GM12878 (cell line): ENCODE measurements at regions not wholly inside any gene's neighbourhood (a gene's known extent, or its start where the extent isn't known, plus 50 kb on each side); places are given as distances from the start of the nearest gene placed in this dataset.

Experiments used
- ATAC-seq: fragments of 200-7000 bp; cut with Tn5 transposase; 3 replicates; pipeline ENCODE4 v1.9.1; 2020; ENCODE audit warnings: mild to moderate bottlenecking, moderate library complexity
- BruUV-seq: library from RNA; stranded (reverse); fragments of 400-500 nt; replicated peaks from 2 replicates; lab custom pipeline; 2021; lab: Mats Ljungman, UMichigan
- CTCF ChIA-PET: fragments of 300-600 bp; sonication (Branson Sonifier 250); formaldehyde crosslinking; extraction: SDS; loops from one replicate; lab custom pipeline; 2021; ENCODE audit warnings: inconsistent platforms; lab: Yijun Ruan, JAX
- POLR2A ChIA-PET: fragments of 350-600 bp; formaldehyde crosslinking; extraction: SDS; loops from one replicate; lab custom pipeline; 2021; ENCODE audit warnings: inconsistent platforms; lab: Charles Lee
- RAD21 ChIA-PET: fragments of 300-600 bp; sonication (Branson Sonifier 250); formaldehyde crosslinking; loops from one replicate; lab custom pipeline; 2023; ENCODE audit warnings: antibody characterized with exemption; ENCODE audit not compliant: unreplicated experiment; lab: Charles Lee
- SMC1A ChIA-PET: fragments of 300-600 bp; sonication (Branson Sonifier 250); formaldehyde crosslinking; loops from one replicate; lab custom pipeline; 2023; ENCODE audit not compliant: unreplicated experiment, uncharacterized antibody; lab: Charles Lee
- DNase-seq: peaks from one replicate; pipeline ENCODE4 v3.0.0-alpha.2; 2011; ENCODE audit warnings: low read depth, low spot score
- FAIRE-seq: peaks from 3 replicates; lab custom pipeline; 2011; peaks lifted over from hg19 to GRCh38; lab: Jason Lieb, UNC
- H2AFZ ChIP-seq: 2 replicates; pipeline ENCODE4 v1.6.0; 2011; ENCODE audit warnings: low read depth, low read length, control low read depth; ENCODE audit not compliant: control insufficient read depth
- H3K27ac ChIP-seq: 2 replicates; pipeline ENCODE4 v1.5.1; 2011; ENCODE audit warnings: control low read depth; ENCODE audit not compliant: control insufficient read depth, insufficient read depth
- H3K27me3 ChIP-seq, 2 experiments: replicated peaks in 1 of 2; 2 replicates each; pipeline versions ENCODE4 v1.6.0 to v1.6.1; 2011; ENCODE audit warnings: low read length in 1 of 2; ENCODE audit not compliant: control insufficient read depth in 2 of 2, insufficient read depth in 2 of 2
- H3K36me3 ChIP-seq, 2 experiments: 2 replicates each; pipeline ENCODE4 v1.5.1; 2011; ENCODE audit warnings: low read length in 1 of 2; ENCODE audit not compliant: control insufficient read depth in 2 of 2, insufficient read depth in 2 of 2
- H3K4me1 ChIP-seq: 2 replicates; pipeline ENCODE4 v1.6.1; 2011; ENCODE audit warnings: mild to moderate bottlenecking, low read length, moderate library complexity, mixed read lengths; ENCODE audit not compliant: control insufficient read depth, insufficient read depth
- H3K4me2 ChIP-seq: 2 replicates; pipeline ENCODE4 v1.6.0; 2011; ENCODE audit warnings: control low read depth; ENCODE audit not compliant: control insufficient read depth, insufficient read depth
- H3K4me3 ChIP-seq: fragments of 200-600 bp; sonication (generic); 2 replicates; pipeline ENCODE4 v1.5.1; 2016
- H3K79me2 ChIP-seq: 2 replicates; pipeline ENCODE4 v1.6.0; 2011; ENCODE audit warnings: low read length; ENCODE audit not compliant: control insufficient read depth, insufficient read depth
- H3K9ac ChIP-seq: 2 replicates; pipeline ENCODE4 v1.8.0; 2011; ENCODE audit warnings: low read length, control low read depth, mixed read lengths; ENCODE audit not compliant: control insufficient read depth, insufficient read depth
- H3K9me3 ChIP-seq: replicated peaks from 3 replicates; pipeline ENCODE4 v1.5.1; 2011; ENCODE audit warnings: mild to moderate bottlenecking, low read length; ENCODE audit not compliant: control insufficient read depth, insufficient read depth
- H4K20me1 ChIP-seq: 2 replicates; pipeline ENCODE4 v1.6.0; 2011; ENCODE audit not compliant: control insufficient read depth, insufficient read depth
- CBX5 ChIP-seq: sonication (generic); IDR thresholded peaks from 2 replicates; pipeline ENCODE4 v1.6.1; 2016; ENCODE audit warnings: low read depth, moderate library complexity, mild to moderate bottlenecking, inconsistent platforms
- CREM ChIP-seq: IDR thresholded peaks from 2 replicates; pipeline ENCODE4 v1.6.1; 2014; ENCODE audit warnings: antibody characterized with exemption, low read depth
- HDAC6 ChIP-seq: fragments of 200-600 bp; sonication (generic); IDR thresholded peaks from one replicate; pipeline ENCODE4 v1.8.0; 2017; ENCODE audit warnings: antibody characterized with exemption; ENCODE audit not compliant: unreplicated experiment
- JUNB ChIP-seq: IDR thresholded peaks from 2 replicates; pipeline ENCODE4 v1.6.1; 2016; ENCODE audit warnings: antibody characterized with exemption, mild to moderate bottlenecking
- MEF2B ChIP-seq: fragments of 450-650 bp; IDR thresholded peaks from 2 replicates; pipeline ENCODE4 v1.6.1; 2018; ENCODE audit warnings: mild to moderate bottlenecking, moderate library complexity; ENCODE audit not compliant: partially characterized antibody, poor library complexity, severe bottlenecking
- MTA3 ChIP-seq: IDR thresholded peaks from 2 replicates; pipeline ENCODE4 v1.6.1; 2012; ENCODE audit warnings: low read length, inconsistent platforms, borderline replicate concordance
- NFXL1 ChIP-seq: fragments of 450-650 bp; IDR thresholded peaks from 2 replicates; pipeline ENCODE4 v1.6.1; 2017; ENCODE audit warnings: antibody characterized with exemption, mild to moderate bottlenecking, borderline replicate concordance
- NR2F1 ChIP-seq: fragments of 450-650 bp; conservative IDR thresholded peaks from 2 replicates; pipeline ENCODE4 v1.6.1; 2017; ENCODE audit warnings: mild to moderate bottlenecking
- PAX8 ChIP-seq: fragments of 450-650 bp; IDR thresholded peaks from 2 replicates; pipeline ENCODE4 v1.6.1; 2017; ENCODE audit warnings: mild to moderate bottlenecking, moderate library complexity
- POLR2AphosphoS2 ChIP-seq: IDR thresholded peaks from 2 replicates; pipeline ENCODE4 v1.6.1; 2011; ENCODE audit warnings: low read depth, mild to moderate bottlenecking, low read length, improper control_type of control experiment, moderate library complexity
- TCF3 ChIP-seq: IDR thresholded peaks from 2 replicates; pipeline ENCODE4 v1.6.1; 2012; ENCODE audit warnings: low read depth, mild to moderate bottlenecking, low read length, borderline replicate concordance; ENCODE audit not compliant: insufficient read depth
- WGBS: methylation state at CpG from one replicate; pipeline ENCODE4 v1.1.6; 2016; ENCODE audit warnings: low lambda C conversion rate; ENCODE audit not compliant: insufficient replicate concordance, insufficient coverage; ENCODE audit errors: missing lambda C conversion rate; 5-methylcytosine and 5-hydroxymethylcytosine counted together
- in situ Hi-C: fragments of 300-500 bp; cut with MboI; formaldehyde crosslinking; loops from 9 replicates; pipeline ENCODE4 v1.14.3; 2018; ENCODE audit warnings: mixed read lengths
- intact Hi-C: fragments of 100-400 bp; cut with micrococcal nuclease; formaldehyde crosslinking; loops from one replicate; pipeline ENCODE4 v1.14.2; 2022; ENCODE audit not compliant: unreplicated experiment
- TF ChIP-seq, protein P1 (sequence below): fragments of 450-650 bp; IDR thresholded peaks from 2 replicates; pipeline ENCODE4 v1.6.1; 2016; ENCODE audit warnings: mild to moderate bottlenecking
- TF ChIP-seq, protein P2 (sequence below): IDR thresholded peaks from 2 replicates; pipeline ENCODE4 v1.6.1; 2011; ENCODE audit warnings: borderline replicate concordance, low read depth, mild to moderate bottlenecking, moderate library complexity, mixed read lengths, low read length; ENCODE audit not compliant: insufficient read depth; ENCODE audit errors: extremely low read length
- TF ChIP-seq, protein P3 (sequence below): IDR thresholded peaks from 2 replicates; pipeline ENCODE4 v1.6.1; 2012; ENCODE audit warnings: low read depth, low read length, improper control_type of control experiment
- TF ChIP-seq, protein P4 (sequence below): fragments of 450-650 bp; formaldehyde crosslinking; IDR thresholded peaks from 2 replicates; pipeline ENCODE4 v1.4.0; 2022; ENCODE audit warnings: mild to moderate bottlenecking, moderate library complexity

DNA sequence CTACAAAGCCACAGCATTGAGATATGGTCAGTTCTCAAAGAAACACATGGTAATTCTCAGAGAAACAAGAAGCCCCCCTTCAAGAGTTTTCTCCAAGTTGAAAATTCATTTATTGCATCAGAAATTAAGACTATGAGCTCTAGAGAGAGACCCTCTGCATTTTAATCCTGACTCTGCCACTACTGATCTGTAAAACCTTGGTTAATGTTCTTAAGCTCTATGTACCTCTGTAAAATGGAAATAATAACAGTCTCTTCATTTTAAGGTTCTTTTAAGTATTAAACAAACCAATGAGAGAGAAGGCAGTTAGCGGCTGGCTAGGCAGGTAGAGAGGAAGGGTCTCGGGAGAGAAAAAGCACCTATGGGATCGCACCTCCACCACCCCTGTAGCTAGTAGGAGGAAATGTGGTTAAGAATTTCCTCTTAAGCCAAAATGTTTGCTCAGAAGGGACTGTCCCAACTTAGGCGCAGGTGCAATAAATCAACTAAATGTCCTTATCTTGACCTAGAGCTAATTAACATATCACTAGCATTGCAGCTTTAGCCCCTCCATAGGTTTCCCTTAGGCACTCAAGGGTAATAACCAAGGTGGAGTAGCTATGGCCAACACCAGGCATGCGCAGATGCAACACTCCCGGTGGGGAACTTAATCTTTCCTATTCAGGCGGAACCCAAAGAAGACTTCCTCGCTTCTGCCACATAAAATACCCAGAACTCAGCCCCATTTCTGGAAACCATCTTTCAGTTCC lies 1685.4 kb downstream of the MRPL39 start:
- in situ Hi-C loops, result no loop called here
- Histone ChIP-seq H3K9me3 (no peaks in the 10 kb centered on the region), H3K79me2 (no peaks in the 10 kb centered on the region), H3K4me1 (no peaks in the 10 kb centered on the region), H3K36me3 (no peaks in the 10 kb centered on the region), H2AFZ (no peak overlapping the region), H3K4me3 (no peak overlapping the region), H3K4me2 (no peak overlapping the region), H3K9ac (no peak overlapping the region), H4K20me1 (no peaks in the 10 kb centered on the region), H3K27ac (no peak overlapping the region), H3K27me3 (no peaks in the 10 kb centered on the region)
- no TSS peak for BruUV-seq
- intact Hi-C loops, result no loop called here
- no peak for FAIRE-seq
- ChIA-PET RAD21 (no interaction called here), POLR2A (no interaction called here), CTCF (no interaction called here), SMC1A (no interaction called here)
- DNase-seq, result no peak
- no peak for ATAC-seq
- 0% methylated on average over 8 of the region's 8 CpGs for WGBS
- TF ChIP-seq MEF2B, result no peak
- no peak for TF ChIP-seq NR2F1
- no peak for TF ChIP-seq CREM
- TF ChIP-seq TCF3, result no peak
- TF ChIP-seq JUNB, result no peak
- TF ChIP-seq, protein P1, sequence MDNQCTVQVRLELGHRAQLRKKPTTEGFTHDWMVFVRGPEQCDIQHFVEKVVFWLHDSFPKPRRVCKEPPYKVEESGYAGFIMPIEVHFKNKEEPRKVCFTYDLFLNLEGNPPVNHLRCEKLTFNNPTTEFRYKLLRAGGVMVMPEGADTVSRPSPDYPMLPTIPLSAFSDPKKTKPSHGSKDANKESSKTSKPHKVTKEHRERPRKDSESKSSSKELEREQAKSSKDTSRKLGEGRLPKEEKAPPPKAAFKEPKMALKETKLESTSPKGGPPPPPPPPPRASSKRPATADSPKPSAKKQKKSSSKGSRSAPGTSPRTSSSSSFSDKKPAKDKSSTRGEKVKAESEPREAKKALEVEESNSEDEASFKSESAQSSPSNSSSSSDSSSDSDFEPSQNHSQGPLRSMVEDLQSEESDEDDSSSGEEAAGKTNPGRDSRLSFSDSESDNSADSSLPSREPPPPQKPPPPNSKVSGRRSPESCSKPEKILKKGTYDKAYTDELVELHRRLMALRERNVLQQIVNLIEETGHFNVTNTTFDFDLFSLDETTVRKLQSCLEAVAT, result no peak
- TF ChIP-seq, protein P2, sequence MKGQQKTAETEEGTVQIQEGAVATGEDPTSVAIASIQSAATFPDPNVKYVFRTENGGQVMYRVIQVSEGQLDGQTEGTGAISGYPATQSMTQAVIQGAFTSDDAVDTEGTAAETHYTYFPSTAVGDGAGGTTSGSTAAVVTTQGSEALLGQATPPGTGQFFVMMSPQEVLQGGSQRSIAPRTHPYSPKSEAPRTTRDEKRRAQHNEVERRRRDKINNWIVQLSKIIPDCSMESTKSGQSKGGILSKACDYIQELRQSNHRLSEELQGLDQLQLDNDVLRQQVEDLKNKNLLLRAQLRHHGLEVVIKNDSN, result no peak
- TF ChIP-seq, protein P3, sequence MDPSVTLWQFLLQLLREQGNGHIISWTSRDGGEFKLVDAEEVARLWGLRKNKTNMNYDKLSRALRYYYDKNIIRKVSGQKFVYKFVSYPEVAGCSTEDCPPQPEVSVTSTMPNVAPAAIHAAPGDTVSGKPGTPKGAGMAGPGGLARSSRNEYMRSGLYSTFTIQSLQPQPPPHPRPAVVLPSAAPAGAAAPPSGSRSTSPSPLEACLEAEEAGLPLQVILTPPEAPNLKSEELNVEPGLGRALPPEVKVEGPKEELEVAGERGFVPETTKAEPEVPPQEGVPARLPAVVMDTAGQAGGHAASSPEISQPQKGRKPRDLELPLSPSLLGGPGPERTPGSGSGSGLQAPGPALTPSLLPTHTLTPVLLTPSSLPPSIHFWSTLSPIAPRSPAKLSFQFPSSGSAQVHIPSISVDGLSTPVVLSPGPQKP, result no peak
- TF ChIP-seq, protein P4, sequence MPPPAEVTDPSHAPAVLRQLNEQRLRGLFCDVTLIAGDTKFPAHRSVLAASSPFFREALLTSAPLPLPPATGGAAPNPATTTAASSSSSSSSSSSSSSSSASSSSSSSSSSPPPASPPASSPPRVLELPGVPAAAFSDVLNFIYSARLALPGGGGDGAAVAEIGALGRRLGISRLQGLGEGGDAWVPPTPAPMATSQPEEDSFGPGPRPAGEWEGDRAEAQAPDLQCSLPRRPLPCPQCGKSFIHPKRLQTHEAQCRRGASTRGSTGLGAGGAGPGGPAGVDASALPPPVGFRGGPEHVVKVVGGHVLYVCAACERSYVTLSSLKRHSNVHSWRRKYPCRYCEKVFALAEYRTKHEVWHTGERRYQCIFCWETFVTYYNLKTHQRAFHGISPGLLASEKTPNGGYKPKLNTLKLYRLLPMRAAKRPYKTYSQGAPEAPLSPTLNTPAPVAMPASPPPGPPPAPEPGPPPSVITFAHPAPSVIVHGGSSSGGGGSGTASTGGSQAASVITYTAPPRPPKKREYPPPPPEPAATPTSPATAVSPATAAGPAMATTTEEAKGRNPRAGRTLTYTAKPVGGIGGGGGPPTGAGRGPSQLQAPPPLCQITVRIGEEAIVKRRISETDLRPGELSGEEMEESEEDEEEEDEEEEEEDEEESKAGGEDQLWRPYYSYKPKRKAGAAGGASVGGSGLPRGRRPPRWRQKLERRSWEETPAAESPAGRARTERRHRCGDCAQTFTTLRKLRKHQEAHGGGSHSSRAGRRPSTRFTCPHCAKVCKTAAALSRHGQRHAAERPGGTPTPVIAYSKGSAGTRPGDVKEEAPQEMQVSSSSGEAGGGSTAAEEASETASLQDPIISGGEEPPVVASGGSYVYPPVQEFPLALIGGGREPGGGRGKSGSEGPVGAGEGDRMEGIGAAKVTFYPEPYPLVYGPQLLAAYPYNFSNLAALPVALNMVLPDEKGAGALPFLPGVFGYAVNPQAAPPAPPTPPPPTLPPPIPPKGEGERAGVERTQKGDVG (CRISPR knock-in tag), result no peak
- no peak for TF ChIP-seq PAX8
- TF ChIP-seq POLR2AphosphoS2, result no peak
- no peak for TF ChIP-seq HDAC6
- TF ChIP-seq NFXL1, result no peak
- TF ChIP-seq CBX5, result no peak
- TF ChIP-seq MTA3, result no peak
